Left cardiac atrium (tissue), 4 donors: ENCODE measurements at regions not wholly inside any gene's neighbourhood (a gene's known extent, or its start where the extent isn't known, plus 50 kb on each side); places are given as distances from the start of the nearest gene placed in this dataset.

Experiments
- ATAC-seq, 2 donors: fragments of 200-7000 bp; cut with Tn5 transposase; one replicate each; pipeline ENCODE4 v1.9.1; 2020; ENCODE audit warnings: mild to moderate bottlenecking in 2 of 2, moderate library complexity in 2 of 2
- DNase-seq: peaks from one replicate; pipeline ENCODE4 v3.0.0-alpha.2; 2020
- intact Hi-C, 2 donors: fragments of 100-400 bp; cut with DNase I; formaldehyde crosslinking; loops; one replicate each; pipeline versions ENCODE4 v1.14.1 to v1.15.1; 2022 to 2023
- microRNA-seq, 2 donors: library from miRNA; unstranded; fragments of <30 nt; microRNA quantifications; one replicate each; pipeline ENCODE4 v1.2.0, GENCODE V29; 2020
- donor health status: DM: no; HTN: yes; CAD: no.
- donor health status: DM: no; HTN: yes; CAD: no; lungs with severe emphysema.
- donor health status: DM: yes; HTN: yes; CAD: no.
- donor health status: Dilated cardiomyopathy.

DNA sequence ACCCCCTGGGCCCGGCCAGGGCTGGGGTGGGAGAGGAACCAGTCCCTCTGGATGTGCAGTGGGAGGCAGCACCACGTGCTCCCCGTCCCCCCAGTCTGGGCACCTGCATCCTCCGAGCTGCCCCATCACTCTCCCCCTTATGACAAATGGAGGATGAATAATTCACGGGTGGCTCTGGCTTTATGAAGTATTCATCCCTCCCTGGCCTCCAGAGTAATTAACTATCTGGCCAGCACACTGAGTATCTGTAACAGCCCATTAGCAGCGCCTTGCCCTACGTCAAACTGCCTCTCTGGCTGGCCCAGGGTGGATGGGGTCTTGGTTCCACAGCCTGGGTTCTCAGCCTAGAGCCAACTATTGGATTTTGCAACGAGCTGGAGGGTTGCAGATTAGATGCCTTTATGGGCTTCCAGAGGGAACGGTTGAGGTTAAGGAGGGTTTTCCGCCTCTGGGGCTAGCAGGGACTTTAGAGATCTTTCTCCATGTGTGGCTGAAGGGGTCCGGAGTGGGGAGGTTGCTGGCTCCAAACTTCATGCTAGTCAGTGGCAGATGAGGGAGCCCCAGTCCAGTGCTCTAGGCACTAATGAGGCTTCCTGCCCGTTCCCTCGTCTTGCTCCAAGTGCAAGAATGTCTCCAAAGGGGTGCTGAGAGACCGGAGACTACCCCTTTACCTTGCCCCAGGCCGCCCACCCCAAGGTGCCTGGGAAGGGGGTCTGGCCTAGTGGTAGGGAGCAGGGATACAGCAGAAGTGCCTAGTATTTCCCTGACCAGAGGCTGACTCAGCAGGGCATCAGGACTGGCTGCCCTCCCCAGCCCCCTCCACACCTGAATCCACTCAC, 53.5 kb upstream of the MLN start:
- DNase-seq (no peak), ATAC-seq (peak in 1 of 2 donors; percentile 53)
- intact Hi-C loops = loop anchor here in 1 of 2 donors (10.0 kb wide), 1 partner anchor 167 kb away; no protein-coding TSS in a partner anchor

DNA sequence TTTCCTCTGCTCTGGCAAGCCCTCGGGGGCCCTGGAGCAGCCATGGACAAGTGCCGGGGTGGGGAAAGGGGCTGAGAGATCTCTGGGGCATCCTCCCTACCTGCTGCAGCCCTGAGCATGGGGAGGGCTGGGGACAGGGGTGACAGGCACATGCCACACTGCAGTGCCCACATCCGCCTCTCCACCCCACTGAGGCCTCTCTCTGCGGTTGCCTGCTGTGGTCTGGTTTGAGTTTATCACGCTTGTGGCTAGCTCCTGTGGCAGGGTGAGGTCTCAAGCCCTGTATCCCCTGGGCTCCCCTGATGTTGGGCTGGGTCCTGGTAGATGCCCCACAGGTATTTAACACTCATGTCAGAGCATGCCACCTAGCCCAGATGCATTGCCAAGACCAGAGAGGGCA, 52.9 kb upstream of the MLN start:
- DNase-seq (no peak), ATAC-seq (peak in 1 of 2 donors; percentile 53)
- intact Hi-C loops = loop anchor here in 1 of 2 donors (10.0 kb wide), 1 partner anchor 168 kb away; no protein-coding TSS in a partner anchor

DNA sequence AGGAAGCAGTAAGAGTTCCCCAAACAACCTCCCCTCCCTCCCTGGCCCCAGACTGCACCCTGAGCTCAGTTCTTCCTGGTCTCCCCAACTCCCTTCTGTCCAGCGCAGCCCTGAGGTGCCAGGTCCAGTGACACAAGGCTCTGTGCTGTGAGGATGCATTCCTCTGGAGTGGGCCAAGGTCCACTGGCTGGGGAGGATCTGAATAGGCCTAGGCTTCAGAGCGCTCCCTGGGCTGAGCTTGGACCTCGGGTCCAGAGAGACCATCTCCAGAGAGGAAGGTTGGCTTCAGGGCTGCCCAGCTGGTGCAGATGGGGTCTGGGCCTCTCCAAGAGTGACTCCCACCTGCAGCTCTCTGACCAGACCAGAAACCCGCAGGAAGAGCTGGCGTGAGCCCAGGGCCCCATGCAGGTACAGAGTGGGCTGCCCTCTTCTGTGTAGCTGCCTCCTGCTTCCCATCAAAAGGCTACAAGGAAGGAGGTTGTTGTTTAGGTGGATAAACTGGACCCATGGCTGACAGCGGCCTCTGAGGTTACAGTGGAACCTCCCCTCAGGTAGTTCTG, 52.3 kb upstream of the MLN start:
- no peak for ATAC-seq
- no peak for DNase-seq
- intact Hi-C loops = loop anchor here in 1 of 2 donors (10.0 kb wide), 1 partner anchor 169 kb away; no protein-coding TSS in a partner anchor

DNA sequence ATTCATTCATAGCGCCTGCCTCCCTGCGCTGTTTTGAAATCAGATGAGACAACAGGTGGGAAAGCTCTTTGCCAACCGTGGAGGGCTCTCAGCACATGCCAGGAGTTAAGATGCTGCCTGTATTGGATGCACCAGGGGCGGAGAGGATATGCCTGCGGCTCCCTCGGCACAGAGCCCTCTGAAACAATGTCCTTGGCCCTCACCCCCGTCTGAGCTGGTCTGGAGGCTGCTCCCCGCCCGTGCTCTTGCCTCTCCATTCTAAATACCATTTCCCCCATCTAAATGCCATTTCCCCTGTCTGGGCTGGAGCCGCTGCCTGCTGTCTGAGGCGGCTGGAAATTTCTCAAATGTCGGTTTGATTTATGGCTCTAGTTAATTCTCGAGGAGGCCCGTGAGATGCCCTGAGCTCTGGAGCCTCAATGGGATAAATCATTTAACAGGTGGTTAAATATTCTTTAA, 50.8 kb upstream of the MLN start:
- DNase-seq (no peak), ATAC-seq (no peak)
- intact Hi-C loops = loop anchor here in 1 of 2 donors (10.0 kb wide), 1 partner anchor 170 kb away; no protein-coding TSS in a partner anchor

DNA sequence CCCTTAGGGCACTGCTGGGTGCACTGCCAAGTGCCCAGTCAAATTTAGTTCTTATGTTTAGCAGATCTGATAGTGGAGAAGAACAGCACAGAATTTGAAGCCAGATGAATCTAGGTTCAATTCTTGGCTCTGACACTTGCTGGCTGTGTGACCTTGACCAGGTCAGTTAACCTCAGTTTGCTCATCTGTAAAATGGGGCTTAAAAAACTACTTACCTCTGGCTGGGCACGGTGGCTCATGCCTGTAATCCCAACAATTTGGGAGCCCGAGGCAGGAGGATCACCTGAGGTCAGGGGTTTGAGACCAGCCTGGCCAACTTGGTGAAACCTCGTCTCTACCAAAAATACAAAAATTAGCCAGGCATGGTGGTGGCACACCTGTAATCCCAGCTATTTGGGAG, 49.9 kb upstream of the MLN start:
- intact Hi-C loops = loop anchor here in 1 of 2 donors (10.0 kb wide), 1 partner anchor 171 kb away; no protein-coding TSS in a partner anchor
- no peak for DNase-seq
- ATAC-seq = no peak

Small RNA genes in the stretch of these regions (microRNA-seq; reads per million reads assigned to microRNA genes)
- 0 reads per million in 2 donors for gene MIR7159
